ENCODE measurements at regions not wholly inside any gene's neighbourhood (a gene's known extent, or its start where the extent isn't known, plus 50 kb on each side); places are given as distances from the start of the nearest gene placed in this dataset.

DNA sequence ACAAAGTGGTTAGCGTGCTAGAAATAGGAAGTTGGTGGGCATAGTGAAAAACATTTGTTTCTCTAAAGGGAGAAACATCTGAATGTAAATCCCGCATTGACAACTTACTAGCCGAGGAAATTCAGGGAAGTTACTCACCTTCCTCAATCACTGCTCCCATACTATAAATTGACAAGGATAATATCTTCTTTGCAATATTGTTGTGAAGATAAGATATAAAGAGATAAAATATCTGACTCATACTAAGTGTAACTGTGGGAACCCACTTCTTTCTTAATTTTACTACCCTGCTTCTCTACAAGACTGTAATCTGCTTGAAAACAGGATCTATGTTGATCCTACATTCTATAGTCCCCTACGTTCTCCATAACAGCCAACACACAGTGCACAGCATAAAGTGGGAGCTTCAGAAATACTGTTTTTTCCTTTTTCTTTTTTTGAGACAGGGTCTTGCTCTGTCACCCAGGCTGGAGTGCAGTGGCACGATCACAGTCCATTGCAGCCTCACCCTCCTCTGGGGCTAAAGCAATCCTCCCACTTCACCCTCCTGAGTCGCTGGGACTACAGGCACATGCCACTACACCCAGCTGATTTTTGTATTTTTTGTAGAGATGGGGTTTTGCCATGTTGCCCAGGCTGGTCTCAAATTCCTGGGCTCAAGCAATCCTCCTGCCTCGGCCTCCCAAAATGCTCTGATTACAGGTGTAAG, 57.4 kb upstream of the C1orf21 start:
- no peak for DNase-seq

DNA sequence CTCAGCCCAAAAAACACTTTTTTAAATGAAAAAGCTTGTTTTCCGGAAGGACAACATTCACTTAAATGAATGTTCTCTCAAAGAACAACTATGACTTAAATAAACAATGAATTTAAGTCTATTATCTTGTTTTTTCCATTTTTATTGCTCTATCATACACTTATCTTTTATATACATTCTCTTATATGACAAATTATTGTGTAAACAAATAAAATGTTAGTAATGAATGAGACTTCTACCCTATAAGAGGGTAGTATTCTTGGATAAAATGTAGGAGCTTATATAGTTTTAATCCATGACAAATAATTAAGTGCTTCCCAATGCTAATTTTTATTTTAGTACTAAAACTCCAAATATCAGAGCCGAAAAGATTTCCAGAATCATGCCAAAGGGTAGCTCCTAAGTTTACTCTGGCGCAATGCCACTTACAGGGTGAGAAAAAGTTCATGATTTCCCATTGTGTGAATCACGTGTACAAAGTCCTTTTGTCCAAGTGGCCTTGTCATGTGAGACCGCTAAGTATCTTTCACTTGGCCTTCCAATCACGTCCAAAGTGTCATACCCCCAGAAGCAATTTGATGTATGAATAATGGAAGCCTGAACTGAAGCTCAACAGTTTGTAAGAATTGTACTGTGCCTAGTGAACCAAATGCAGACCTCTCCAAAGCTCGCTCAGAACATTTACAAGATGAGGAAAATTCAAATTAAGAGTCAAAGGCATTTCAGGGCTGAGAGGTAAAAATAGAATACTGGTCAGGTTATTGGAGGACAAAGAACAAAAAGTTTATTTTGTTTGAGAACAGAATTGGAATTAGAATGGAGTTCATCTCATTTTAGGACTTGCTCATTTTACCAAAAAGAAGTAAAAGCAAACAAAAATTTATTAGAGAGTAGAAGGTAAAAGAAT, 56.6 kb upstream of the C1orf21 start:
- no peak for DNase-seq

- DNase-seq = no peak
Measured at GRCh38 chr1:184330875-184331274, 56.0 kb upstream of the C1orf21 start.
